K562 (cell line): ENCODE measurements at regions not wholly inside any gene's neighbourhood (a gene's known extent, or its start where the extent isn't known, plus 50 kb on each side); places are given as distances from the start of the nearest gene placed in this dataset.

Experiments
- ATAC-seq: fragments of 200-7000 bp; cut with Tn5 transposase; 3 replicates; pipeline ENCODE4 v1.9.1; 2020; ENCODE audit warnings: moderate library complexity
- BruUV-seq: library from RNA; stranded (reverse); fragments of 400-500 nt; replicated peaks from 2 replicates; lab custom pipeline; 2021; lab: Mats Ljungman, UMichigan
- CTCF ChIA-PET: fragments of 300-600 bp; formaldehyde crosslinking; extraction: SDS; loops from one replicate; lab custom pipeline; 2021; ENCODE audit warnings: low intra/inter-chr PET ratio; lab: Yijun Ruan, JAX
- POLR2A ChIA-PET: fragments of 300-600, 350-650 bp; sonication (Branson Sonifier 250); formaldehyde crosslinking; extraction: SDS; loops from one replicate; lab custom pipeline; 2021; ENCODE audit warnings: antibody characterized with exemption, inconsistent platforms; lab: Yijun Ruan, JAX
- DNase-seq, 4 experiments: peaks; one replicate each; pipeline versions ENCODE4 v3.0.0 to v3.0.0-alpha.2; 2011 to 2018; ENCODE audit warnings: low spot score in 3 of 4, mixed read lengths in 3 of 4; ENCODE audit errors: extremely low read depth in 1 of 4
- FAIRE-seq: peaks from 2 replicates; lab custom pipeline; 2011; peaks lifted over from hg19 to GRCh38; lab: Jason Lieb, UNC
- H2AFZ ChIP-seq: 2 replicates; pipeline ENCODE4 v1.6.0; 2011; ENCODE audit warnings: low read depth, low read length, control low read depth, inconsistent platforms
- H3K27ac ChIP-seq: fragments of 200-600 bp; 3 replicates; pipeline ENCODE4 v1.8.0; 2011; ENCODE audit warnings: low read depth, mild to moderate bottlenecking, control low read depth, inconsistent platforms, low read length, moderate library complexity, mixed read lengths; ENCODE audit errors: extremely low read depth
- H3K27me3 ChIP-seq, 2 experiments: fragments of 300-600 bp in 1 of 2; 2 replicates in 1 of 2; 3 replicates in 1 of 2; pipeline versions ENCODE4 v1.6.0 to v1.8.0; 2011; ENCODE audit warnings: inconsistent platforms in 2 of 2, low read length in 2 of 2, mild to moderate bottlenecking in 1 of 2, mixed read lengths in 1 of 2, moderate library complexity in 1 of 2; ENCODE audit not compliant: control insufficient read depth in 2 of 2, insufficient read depth in 2 of 2
- H3K36me3 ChIP-seq: fragments of 300-600 bp; 3 replicates; pipeline ENCODE4 v1.8.0; 2011; ENCODE audit warnings: mild to moderate bottlenecking, low read length, inconsistent platforms; ENCODE audit not compliant: control insufficient read depth, insufficient read depth
- H3K4me1 ChIP-seq, 2 experiments: fragments of 200-600 bp in 1 of 2; replicated peaks in 1 of 2; 2 replicates in 1 of 2; 3 replicates in 1 of 2; pipeline versions ENCODE4 v1.5.1 to v1.8.0; 2011; ENCODE audit warnings: inconsistent platforms in 2 of 2, low read length in 2 of 2, mild to moderate bottlenecking in 1 of 2, mixed read lengths in 1 of 2, moderate library complexity in 1 of 2; ENCODE audit not compliant: control insufficient read depth in 2 of 2, insufficient read depth in 2 of 2
- H3K4me2 ChIP-seq: 2 replicates; pipeline ENCODE4 v1.6.1; 2011; ENCODE audit warnings: low read length, control low read depth, inconsistent platforms, mixed read lengths; ENCODE audit not compliant: insufficient read depth
- H3K4me3 ChIP-seq: fragments of 200-600 bp; sonication (generic), shearing (Covaris generic); 2 replicates; pipeline ENCODE4 v1.5.1; 2016; ENCODE audit warnings: control low read depth, inconsistent platforms
- H3K79me2 ChIP-seq: fragments of 200-600 bp; 3 replicates; pipeline ENCODE4 v1.8.0; 2011; ENCODE audit warnings: low read length, inconsistent platforms; ENCODE audit not compliant: control insufficient read depth, insufficient read depth
- H3K9ac ChIP-seq, 2 experiments: 2 replicates each; pipeline versions ENCODE4 v1.6.0 to v1.6.1; 2011; ENCODE audit warnings: low read depth in 2 of 2, low read length in 2 of 2, control low read depth in 1 of 2, inconsistent platforms in 1 of 2, mild to moderate bottlenecking in 1 of 2, mixed read lengths in 1 of 2; ENCODE audit not compliant: insufficient read depth in 1 of 2
- H3K9me1 ChIP-seq: one replicate; pipeline ENCODE4 v1.6.0; 2011; ENCODE audit warnings: inconsistent platforms, mild to moderate bottlenecking, low read length, moderate library complexity; ENCODE audit not compliant: control insufficient read depth, insufficient read depth
- H3K9me3 ChIP-seq: replicated peaks from 2 replicates; pipeline ENCODE4 v1.5.1; 2011; ENCODE audit warnings: low read depth, low read length, inconsistent platforms; ENCODE audit not compliant: control insufficient read depth, insufficient read depth
- H4K20me1 ChIP-seq: replicated peaks from 2 replicates; pipeline ENCODE4 v1.6.1; 2011; ENCODE audit warnings: low read length, inconsistent platforms, mixed read lengths; ENCODE audit not compliant: control insufficient read depth, insufficient read depth
- BCL6 ChIP-seq: fragments of 250-450 bp; sonication (Bioruptor Pico); IDR thresholded peaks from 2 replicates; pipeline ENCODE4 v1.4.0; 2020
- BRD9 ChIP-seq: fragments of 450-650 bp; IDR thresholded peaks from 2 replicates; pipeline ENCODE4 v1.6.1; 2018; ENCODE audit warnings: low read depth; ENCODE audit not compliant: partially characterized antibody
- HMGN3 ChIP-seq: IDR thresholded peaks from 2 replicates; pipeline ENCODE4 v1.6.1; 2011; ENCODE audit warnings: borderline replicate concordance, low read depth, mild to moderate bottlenecking, mixed read lengths, low read length; ENCODE audit not compliant: insufficient read length; ENCODE audit errors: extremely low read depth
- HNRNPK ChIP-seq: fragments of 200-400 bp; formaldehyde crosslinking; IDR thresholded peaks from one replicate; pipeline ENCODE4 v1.6.1; 2018; ENCODE audit warnings: mild to moderate bottlenecking, low read depth, low read length; ENCODE audit not compliant: poor library complexity, severe bottlenecking
- PCBP2 ChIP-seq: fragments of 200-400 bp; formaldehyde crosslinking; IDR thresholded peaks from 2 replicates; pipeline ENCODE4 v1.6.1; 2018; ENCODE audit warnings: low read length, low read depth, mild to moderate bottlenecking, moderate library complexity; ENCODE audit not compliant: poor library complexity, severe bottlenecking
- RBM14 ChIP-seq: fragments of 200-400 bp; formaldehyde crosslinking; IDR thresholded peaks from 2 replicates; pipeline ENCODE4 v1.6.1; 2018; ENCODE audit warnings: low read depth, mild to moderate bottlenecking, low read length, moderate library complexity, borderline replicate concordance; ENCODE audit not compliant: insufficient read depth
- TGIF2 ChIP-seq: sonication (generic); formaldehyde crosslinking; IDR thresholded peaks from 2 replicates; pipeline ENCODE4 v1.8.1; 2022; ENCODE audit warnings: mild to moderate bottlenecking, missing genetic modification reagents, moderate library complexity
- ZSCAN32 ChIP-seq: fragments of 450-650 bp; formaldehyde crosslinking; IDR thresholded peaks from 2 replicates; pipeline ENCODE4 v1.4.0; 2020; ENCODE audit warnings: mild to moderate bottlenecking, moderate library complexity
- WGBS: fragments of 100-300 bp; shearing (Covaris generic); methylation state at CpG from one replicate; pipeline ENCODE4 v1.1.6; 2016; ENCODE audit warnings: low coverage, mixed read lengths; ENCODE audit not compliant: insufficient coverage; ENCODE audit errors: missing lambda C conversion rate; 5-methylcytosine and 5-hydroxymethylcytosine counted together
- in situ Hi-C: fragments of 300-500 bp; cut with MboI; formaldehyde crosslinking; loops from 4 replicates; pipeline ENCODE4 v1.15.0; 2018; ENCODE audit warnings: inconsistent platforms, mixed read lengths
- intact Hi-C: fragments of 100-400 bp; cut with micrococcal nuclease; formaldehyde crosslinking; loops from 2 replicates; pipeline ENCODE4 v1.14.2; 2022
- TF ChIP-seq, protein P1 (sequence below), 2 experiments: fragments of 200-800 bp in 1 of 2; sonication (Bioruptor generic) in 1 of 2; sonication (generic) in 1 of 2; formaldehyde crosslinking in 1 of 2; IDR thresholded peaks in 1 of 2; conservative IDR thresholded peaks in 1 of 2; 2 replicates each; pipeline versions ENCODE4 v1.5.0 to v1.6.1; 2016 to 2020; ENCODE audit warnings: missing compliant biosample characterization in 1 of 2, missing genetic modification characterization in 1 of 2, missing genetic modification reagents in 1 of 2

DNA sequence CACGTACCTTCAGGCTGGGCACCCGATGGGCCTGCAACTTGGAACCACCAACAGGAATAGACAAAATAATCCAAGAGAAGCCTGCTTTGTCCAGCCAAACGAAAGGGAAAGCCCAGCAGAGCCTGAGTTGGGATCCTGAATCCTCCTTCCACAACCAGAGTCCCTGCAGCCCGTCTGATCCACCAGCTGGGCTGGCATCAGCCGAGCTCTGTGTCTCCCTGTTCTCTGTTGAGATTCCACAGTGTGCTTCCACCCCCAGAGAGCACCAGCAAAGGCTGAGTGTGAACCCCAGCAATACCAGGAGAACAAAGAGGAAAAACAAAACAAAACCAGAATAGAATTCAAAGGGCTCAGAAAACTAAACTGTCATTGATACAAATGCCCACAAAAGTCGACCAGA is 68.8 kb upstream of the PRNP start:
- H3K4me2 ChIP-seq: no peak overlapping the region
- no peak overlapping the region for H3K27ac ChIP-seq
- in situ Hi-C loops (no loop called here), intact Hi-C loops (no loop called here)
- ChIA-PET CTCF (interaction anchor here (1.1 kb wide), 1 partner anchor 10 kb away, joined by 3 read pairs; no protein-coding TSS in a partner anchor), POLR2A (no interaction called here)
- no peaks in the 10 kb centered on the region for H3K9me1 ChIP-seq
- no peaks in the 10 kb centered on the region for H3K36me3 ChIP-seq
- BruUV-seq: no TSS peak
- H3K9me3 ChIP-seq: no peaks in the 10 kb centered on the region
- H3K9ac ChIP-seq: no peak overlapping the region
- H2AFZ ChIP-seq: no peak overlapping the region
- DNase-seq (no peak), ATAC-seq (no peak), FAIRE-seq (no peak)
- H3K27me3 ChIP-seq: 0 out of 5 replicates have a peak, but pooled peaks cover 0 to 4% of the 10 kb centered on the region in 2 experiments
- no peaks in the 10 kb centered on the region for H3K79me2 ChIP-seq
- TF ChIP-seq HMGN3 (no peak), BRD9 (no peak), RBM14 (no peak), PCBP2 (no peak), BCL6 (no peak), HNRNPK (no peak), TGIF2 (no peak), ZSCAN32 (no peak)
- TF ChIP-seq, protein P1, sequence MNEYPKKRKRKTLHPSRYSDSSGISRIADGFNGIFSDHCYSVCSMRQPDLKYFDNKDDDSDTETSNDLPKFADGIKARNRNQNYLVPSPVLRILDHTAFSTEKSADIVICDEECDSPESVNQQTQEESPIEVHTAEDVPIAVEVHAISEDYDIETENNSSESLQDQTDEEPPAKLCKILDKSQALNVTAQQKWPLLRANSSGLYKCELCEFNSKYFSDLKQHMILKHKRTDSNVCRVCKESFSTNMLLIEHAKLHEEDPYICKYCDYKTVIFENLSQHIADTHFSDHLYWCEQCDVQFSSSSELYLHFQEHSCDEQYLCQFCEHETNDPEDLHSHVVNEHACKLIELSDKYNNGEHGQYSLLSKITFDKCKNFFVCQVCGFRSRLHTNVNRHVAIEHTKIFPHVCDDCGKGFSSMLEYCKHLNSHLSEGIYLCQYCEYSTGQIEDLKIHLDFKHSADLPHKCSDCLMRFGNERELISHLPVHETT (CRISPR knock-in tag; conservative IDR thresholded peaks at IDR 0.05 in 1 of 2, IDR thresholded peaks at IDR 0.05 in 1 of 2): no peak
- no peaks in the 10 kb centered on the region; a peak in 1 of 5 replicates for H3K4me1 ChIP-seq
- no peak overlapping the region for H3K4me3 ChIP-seq
- no peaks in the 10 kb centered on the region for H4K20me1 ChIP-seq
- 0% methylated on average over 4 of the region's 6 CpGs for WGBS
